Epithelial cell of esophagus (primary cell): ENCODE measurements at regions not wholly inside any gene's neighbourhood (a gene's known extent, or its start where the extent isn't known, plus 50 kb on each side); places are given as distances from the start of the nearest gene placed in this dataset.

ENCODE experiments used
- DNase-seq: peaks from one replicate; pipeline ENCODE4 v3.0.0; 2010; ENCODE audit warnings: low read depth
- H3K4me3 ChIP-seq: 2 replicates; pipeline ENCODE4 v1.5.1; 2011; ENCODE audit warnings: mild to moderate bottlenecking, low read length, control low read depth
- TF ChIP-seq, protein P1 (sequence below): IDR thresholded peaks from 2 replicates; pipeline ENCODE4 v1.5.1; 2011; ENCODE audit warnings: low read depth, mild to moderate bottlenecking, low read length, control low read depth, inconsistent platforms; ENCODE audit not compliant: insufficient read depth; ENCODE audit errors: missing control alignments

- no peak overlapping the region for H3K4me3 ChIP-seq
- DNase-seq = no peak
- TF ChIP-seq, protein P1, sequence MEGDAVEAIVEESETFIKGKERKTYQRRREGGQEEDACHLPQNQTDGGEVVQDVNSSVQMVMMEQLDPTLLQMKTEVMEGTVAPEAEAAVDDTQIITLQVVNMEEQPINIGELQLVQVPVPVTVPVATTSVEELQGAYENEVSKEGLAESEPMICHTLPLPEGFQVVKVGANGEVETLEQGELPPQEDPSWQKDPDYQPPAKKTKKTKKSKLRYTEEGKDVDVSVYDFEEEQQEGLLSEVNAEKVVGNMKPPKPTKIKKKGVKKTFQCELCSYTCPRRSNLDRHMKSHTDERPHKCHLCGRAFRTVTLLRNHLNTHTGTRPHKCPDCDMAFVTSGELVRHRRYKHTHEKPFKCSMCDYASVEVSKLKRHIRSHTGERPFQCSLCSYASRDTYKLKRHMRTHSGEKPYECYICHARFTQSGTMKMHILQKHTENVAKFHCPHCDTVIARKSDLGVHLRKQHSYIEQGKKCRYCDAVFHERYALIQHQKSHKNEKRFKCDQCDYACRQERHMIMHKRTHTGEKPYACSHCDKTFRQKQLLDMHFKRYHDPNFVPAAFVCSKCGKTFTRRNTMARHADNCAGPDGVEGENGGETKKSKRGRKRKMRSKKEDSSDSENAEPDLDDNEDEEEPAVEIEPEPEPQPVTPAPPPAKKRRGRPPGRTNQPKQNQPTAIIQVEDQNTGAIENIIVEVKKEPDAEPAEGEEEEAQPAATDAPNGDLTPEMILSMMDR = no peak
Measured at GRCh38 chr2:116061023-116061422, 1618.6 kb downstream of the DPP10 start.

- no peak for DNase-seq
- no peak overlapping the region for H3K4me3 ChIP-seq
- TF ChIP-seq, protein P1 = no peak
Measured at GRCh38 chr2:116073731-116074130, 1631.3 kb downstream of the DPP10 start.

DNA sequence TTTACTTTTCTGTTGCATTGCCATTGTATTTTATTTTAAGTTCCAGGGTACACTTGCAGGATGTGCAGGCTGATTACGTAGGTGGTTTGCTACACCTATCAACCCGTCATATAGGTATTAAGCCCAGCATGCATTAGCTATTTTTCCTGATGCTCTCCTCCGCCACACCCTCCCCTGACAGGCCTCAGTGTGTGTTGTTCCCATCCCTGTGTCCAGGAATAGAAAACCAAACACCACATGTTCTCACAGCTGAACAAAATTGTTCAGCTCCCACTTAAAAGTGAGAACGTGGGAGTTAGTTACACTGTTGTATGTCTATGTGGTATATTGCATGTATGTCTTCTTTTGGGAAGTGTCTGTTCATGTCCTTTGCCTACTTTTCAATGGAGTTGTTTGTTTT is 1631.7 kb downstream of the DPP10 start:
- H3K4me3 ChIP-seq = no peak overlapping the region
- DNase-seq = no peak
- TF ChIP-seq, protein P1 = no peak

DNA sequence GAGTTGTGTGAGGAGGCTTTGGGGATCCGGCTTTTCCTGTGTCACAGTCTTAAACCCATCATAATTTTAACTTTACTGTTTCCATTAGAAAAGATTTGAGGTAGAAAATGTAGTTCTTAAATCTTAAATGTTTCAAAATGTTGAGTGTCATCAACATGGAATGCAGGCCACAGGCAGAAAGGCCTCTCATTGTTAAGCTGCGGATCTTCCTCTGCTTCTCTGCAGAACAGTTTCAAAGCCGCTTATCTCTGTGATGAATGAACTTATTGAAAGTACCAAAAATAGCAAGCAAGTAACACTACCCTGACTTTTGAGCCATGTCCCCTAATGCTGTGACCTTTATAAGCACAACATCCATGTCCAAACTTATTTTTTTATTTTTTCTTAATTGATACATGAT is 1645.8 kb downstream of the DPP10 start:
- no peak for DNase-seq
- TF ChIP-seq, protein P1 = no peak
- H3K4me3 ChIP-seq = no peak overlapping the region

- TF ChIP-seq, protein P1 = no peak
- H3K4me3 ChIP-seq = no peak overlapping the region
- no peak for DNase-seq
Measured at GRCh38 chr2:116094196-116094595, 1651.8 kb downstream of the DPP10 start.

DNA sequence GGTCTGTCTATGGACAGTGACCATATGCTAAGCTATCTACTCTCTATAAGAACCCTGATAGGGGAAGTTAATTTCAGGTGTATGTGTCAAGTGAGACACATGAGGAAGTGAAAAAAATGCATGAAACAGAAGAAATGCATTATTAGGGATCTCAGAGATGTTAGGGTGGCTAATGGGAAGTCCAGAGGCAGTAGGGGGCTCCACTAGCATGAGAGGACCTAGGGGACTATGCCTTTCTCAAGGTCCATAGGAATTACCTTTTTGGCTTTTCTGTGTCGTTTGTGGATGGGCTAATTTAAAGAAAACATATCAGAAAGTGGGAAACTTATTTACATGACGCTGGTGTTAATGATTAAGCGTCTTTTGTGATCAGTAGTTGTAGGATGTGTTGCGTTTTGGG is 1653.2 kb downstream of the DPP10 start:
- TF ChIP-seq, protein P1 = no peak
- no peak for DNase-seq
- H3K4me3 ChIP-seq = no peak overlapping the region

DNA sequence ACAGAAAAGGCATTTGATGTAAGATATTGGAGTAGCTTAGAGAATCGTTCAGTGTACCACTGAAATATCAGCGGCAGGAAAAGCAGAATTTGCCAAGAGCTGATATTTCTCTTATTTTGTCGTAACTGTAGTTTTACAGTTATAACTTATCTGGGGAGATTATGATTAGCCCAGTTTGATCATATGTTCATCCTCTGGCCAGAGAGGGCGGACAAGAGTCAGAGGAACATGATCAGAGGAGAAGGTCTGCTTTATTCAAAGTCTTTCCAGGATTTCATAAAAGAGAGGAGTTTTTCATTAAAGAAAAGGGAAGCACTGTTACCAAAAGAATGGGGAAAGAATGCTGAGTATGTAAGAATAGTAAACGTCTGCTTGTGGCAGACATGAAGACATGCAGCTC is 1655.6 kb downstream of the DPP10 start:
- TF ChIP-seq, protein P1 = no peak
- no peak for DNase-seq
- H3K4me3 ChIP-seq = no peak overlapping the region
